UCSD-AML1 (cell line): ENCODE measurements at regions not wholly inside any gene's neighbourhood (a gene's known extent, or its start where the extent isn't known, plus 50 kb on each side); places are given as distances from the start of the nearest gene placed in this dataset.

Experiments used
- DNase-seq: peaks from one replicate; lab custom pipeline; 2025; ENCODE audit not compliant: unreplicated experiment; lab: John Stamatoyannopoulos, UW

GRCh38 chr13:53143757-53144339 is 115.2 kb downstream of the OLFM4 start:
- DNase-seq = no peak

GRCh38 chr13:53144826-53145225 is 116.2 kb downstream of the OLFM4 start:
- DNase-seq = no peak

- DNase-seq = no peak
These were observed 122.0 kb downstream of the OLFM4 start for GRCh38 chr13:53150568-53150967.

GRCh38 chr13:53151336-53152056 is 122.9 kb downstream of the OLFM4 start:
- DNase-seq = peak; percentile 36

GRCh38 chr13:53152057-53152421 is 123.4 kb downstream of the OLFM4 start:
- no peak for DNase-seq

GRCh38 chr13:53158201-53158600 is 129.6 kb downstream of the OLFM4 start:
- DNase-seq = no peak

GRCh38 chr13:53159431-53159830 is 130.8 kb downstream of the OLFM4 start:
- no peak for DNase-seq

GRCh38 chr13:53160211-53160610 is 131.6 kb downstream of the OLFM4 start:
- DNase-seq = no peak

- no peak for DNase-seq
These were observed 132.6 kb downstream of the OLFM4 start for GRCh38 chr13:53161251-53161650.

- DNase-seq = no peak
These were observed 136.6 kb downstream of the OLFM4 start for GRCh38 chr13:53165261-53165660.

- no peak for DNase-seq
These were observed 138.9 kb downstream of the OLFM4 start for GRCh38 chr13:53167561-53167960.

GRCh38 chr13:53170910-53171309 is 142.3 kb downstream of the OLFM4 start:
- no peak for DNase-seq

- DNase-seq = no peak
These were observed 145.9 kb downstream of the OLFM4 start for GRCh38 chr13:53174545-53174944.

- no peak for DNase-seq
These were observed 152.1 kb downstream of the OLFM4 start for GRCh38 chr13:53180684-53181083.

GRCh38 chr13:53182724-53183123 is 154.1 kb downstream of the OLFM4 start:
- DNase-seq = no peak

GRCh38 chr13:53188120-53188519 is 159.5 kb downstream of the OLFM4 start:
- no peak for DNase-seq

- DNase-seq = no peak
These were observed 160.5 kb downstream of the OLFM4 start for GRCh38 chr13:53189162-53189561.

- DNase-seq = no peak
These were observed 162.5 kb downstream of the OLFM4 start for GRCh38 chr13:53191091-53191490.

GRCh38 chr13:53197424-53197823 is 168.8 kb downstream of the OLFM4 start:
- no peak for DNase-seq

- DNase-seq = no peak
These were observed 169.4 kb downstream of the OLFM4 start for GRCh38 chr13:53198017-53198416.

- DNase-seq = no peak
These were observed 170.1 kb downstream of the OLFM4 start for GRCh38 chr13:53198736-53199135.

- no peak for DNase-seq
These were observed 171.5 kb downstream of the OLFM4 start for GRCh38 chr13:53200075-53200474.
